ENCODE measurements at regions not wholly inside any gene's neighbourhood (a gene's known extent, or its start where the extent isn't known, plus 50 kb on each side); places are given as distances from the start of the nearest gene placed in this dataset.

GRCh38 chr11:37533087-37533486 is 935.1 kb upstream of the RAG2 start:
- intact Hi-C loops (cut with micrococcal nuclease), result no loop called here
- H3K4me1 ChIP-seq, result no peaks in the 10 kb centered on the region
- H3K27me3 ChIP-seq (ENCODE audit: low read depth), result no peaks in the 10 kb centered on the region
- H3K9me3 ChIP-seq (replicated peaks), result peaks cover 17% of the 10 kb centered on the region
- no peak overlapping the region for H3K27ac ChIP-seq (replicated peaks)
- H3K36me3 ChIP-seq, result no peaks in the 10 kb centered on the region
- no peak for TF ChIP-seq CTCF (IDR thresholded peaks at IDR 0.05; ENCODE audit: borderline replicate concordance)
- no peak for DNase-seq
- H3K4me3 ChIP-seq, result no peak overlapping the region

GRCh38 chr11:37532271-37532670 is 934.2 kb upstream of the RAG2 start:
- no peak for DNase-seq
- TF ChIP-seq CTCF (IDR thresholded peaks at IDR 0.05; ENCODE audit: borderline replicate concordance), result no peak
- H3K4me1 ChIP-seq, result no peaks in the 10 kb centered on the region
- intact Hi-C loops (cut with micrococcal nuclease), result no loop called here
- no peak overlapping the region for H3K27ac ChIP-seq (replicated peaks)
- H3K27me3 ChIP-seq (ENCODE audit: low read depth), result no peaks in the 10 kb centered on the region
- H3K9me3 ChIP-seq (replicated peaks), result peaks cover 17% of the 10 kb centered on the region
- H3K4me3 ChIP-seq, result no peak overlapping the region
- no peaks in the 10 kb centered on the region for H3K36me3 ChIP-seq

- Histone ChIP-seq H3K4me3 (no peak overlapping the region), H3K4me1 (no peaks in the 10 kb centered on the region), H3K36me3 (no peaks in the 10 kb centered on the region), H3K9me3 (replicated peaks) (peaks cover 17% of the 10 kb centered on the region), H3K27me3 (ENCODE audit: low read depth) (no peaks in the 10 kb centered on the region), H3K27ac (replicated peaks) (no peak overlapping the region)
- intact Hi-C loops (cut with micrococcal nuclease), result no loop called here
- no peak for TF ChIP-seq CTCF (IDR thresholded peaks at IDR 0.05; ENCODE audit: borderline replicate concordance)
- DNase-seq, result no peak
Observed at GRCh38 chr11:37527545-37527944, 929.5 kb upstream of the RAG2 start.

- Histone ChIP-seq H3K36me3 (no peaks in the 10 kb centered on the region), H3K4me1 (no peaks in the 10 kb centered on the region), H3K9me3 (replicated peaks) (peaks cover 30% of the 10 kb centered on the region), H3K27ac (replicated peaks) (no peak overlapping the region), H3K27me3 (ENCODE audit: low read depth) (no peaks in the 10 kb centered on the region), H3K4me3 (no peak overlapping the region)
- intact Hi-C loops (cut with micrococcal nuclease), result no loop called here
- TF ChIP-seq CTCF (IDR thresholded peaks at IDR 0.05; ENCODE audit: borderline replicate concordance), result no peak
- DNase-seq, result no peak
Observed at GRCh38 chr11:37525336-37525735, 927.3 kb upstream of the RAG2 start.

- H3K27me3 ChIP-seq (ENCODE audit: low read depth), result no peaks in the 10 kb centered on the region
- H3K9me3 ChIP-seq (replicated peaks), result peaks cover 66% of the 10 kb centered on the region
- no peak overlapping the region for H3K27ac ChIP-seq (replicated peaks)
- DNase-seq, result no peak
- H3K4me1 ChIP-seq, result no peaks in the 10 kb centered on the region
- TF ChIP-seq CTCF (IDR thresholded peaks at IDR 0.05; ENCODE audit: borderline replicate concordance), result no peak
- intact Hi-C loops (cut with micrococcal nuclease), result no loop called here
- no peaks in the 10 kb centered on the region for H3K36me3 ChIP-seq
- no peak overlapping the region for H3K4me3 ChIP-seq
Observed at GRCh38 chr11:37519781-37520180, 921.7 kb upstream of the RAG2 start.

Data from left ventricle myocardium inferior (tissue), 1 donor.